Dermis microvascular lymphatic vessel endothelial cell (primary cell): ENCODE measurements at regions not wholly inside any gene's neighbourhood (a gene's known extent, or its start where the extent isn't known, plus 50 kb on each side); places are given as distances from the start of the nearest gene placed in this dataset.

Experiments used
- DNase-seq, 2 donors: peaks; one replicate each; pipeline versions ENCODE4 v3.0.0 to v3.0.0-alpha.2; 2010; ENCODE audit warnings: low read depth in 2 of 2

GRCh38 chr17:69762359-69762758, 312.7 kb upstream of the KCNJ16 start:
- no peak for DNase-seq

- no peak for DNase-seq
Observed at GRCh38 chr17:69762766-69763165, 312.3 kb upstream of the KCNJ16 start.

DNA sequence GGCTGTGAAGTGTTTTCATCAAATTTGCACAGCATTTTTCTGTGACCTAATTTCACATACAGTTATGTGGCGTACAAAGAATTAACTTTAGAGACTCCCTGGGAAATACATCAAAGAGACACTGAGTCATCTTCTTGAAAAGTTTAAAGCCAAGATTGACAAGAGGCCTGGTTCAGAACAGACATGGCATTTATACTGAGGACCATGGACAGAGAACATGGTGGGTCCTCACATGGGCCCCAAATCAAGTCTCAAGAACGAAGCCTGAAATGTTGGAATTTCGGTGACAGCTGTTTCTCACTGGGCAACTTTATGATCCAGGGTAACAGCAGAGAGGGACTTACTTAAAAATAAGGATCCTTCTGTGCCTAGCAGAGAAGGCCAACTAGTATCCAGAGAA, 311.5 kb upstream of the KCNJ16 start:
- peak in 1 of 2 donors; percentile 7 for DNase-seq

GRCh38 chr17:69764146-69764545, 310.9 kb upstream of the KCNJ16 start:
- no peak for DNase-seq

DNA sequence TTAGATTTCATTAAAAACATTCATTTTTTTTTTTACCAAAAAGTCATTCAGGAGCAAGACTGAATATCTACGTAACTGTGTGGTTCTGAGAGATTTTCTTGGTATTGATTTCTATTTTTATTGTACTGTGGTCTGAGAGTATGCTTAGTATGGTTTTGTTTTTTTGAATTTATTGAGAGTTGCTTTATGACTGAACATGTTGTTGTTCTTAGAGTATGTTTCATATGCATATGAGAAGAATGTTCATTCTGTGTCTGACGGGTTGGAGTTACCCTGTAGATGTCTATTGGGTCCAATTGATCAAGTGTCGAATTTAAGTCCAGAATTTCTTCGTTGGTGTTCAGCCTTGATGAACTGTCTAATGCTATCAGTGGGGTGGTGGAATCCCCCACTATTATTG, 306.0 kb upstream of the KCNJ16 start:
- DNase-seq = no peak

GRCh38 chr17:69773081-69773480, 301.9 kb upstream of the KCNJ16 start:
- peak; percentile 1 to 45 for DNase-seq

GRCh38 chr17:69779378-69780214, 295.4 kb upstream of the KCNJ16 start:
- no peak for DNase-seq

GRCh38 chr17:69783865-69784264, 291.2 kb upstream of the KCNJ16 start:
- DNase-seq = no peak

DNA sequence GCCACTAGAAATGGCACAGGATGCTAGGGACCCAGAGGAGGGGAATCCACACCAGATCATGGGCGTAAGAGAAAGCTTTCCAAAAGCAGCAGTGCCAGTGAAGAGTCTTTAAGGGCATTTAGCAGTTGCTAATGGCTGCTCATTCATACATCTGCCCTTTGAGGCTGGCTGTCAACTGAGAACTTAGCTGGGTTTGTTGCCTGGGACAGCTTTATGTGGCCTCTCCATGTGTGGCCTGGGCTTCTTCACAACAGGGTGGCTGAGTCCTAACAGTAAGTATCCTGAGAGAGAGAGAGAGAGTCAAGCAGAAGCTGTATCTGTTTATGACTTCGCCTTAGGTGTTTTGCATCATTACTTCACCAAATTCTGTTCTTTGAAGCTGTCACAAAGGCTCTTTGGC, 286.1 kb upstream of the KCNJ16 start:
- no peak for DNase-seq

GRCh38 chr17:69796078-69796477, 278.9 kb upstream of the KCNJ16 start:
- no peak for DNase-seq

DNA sequence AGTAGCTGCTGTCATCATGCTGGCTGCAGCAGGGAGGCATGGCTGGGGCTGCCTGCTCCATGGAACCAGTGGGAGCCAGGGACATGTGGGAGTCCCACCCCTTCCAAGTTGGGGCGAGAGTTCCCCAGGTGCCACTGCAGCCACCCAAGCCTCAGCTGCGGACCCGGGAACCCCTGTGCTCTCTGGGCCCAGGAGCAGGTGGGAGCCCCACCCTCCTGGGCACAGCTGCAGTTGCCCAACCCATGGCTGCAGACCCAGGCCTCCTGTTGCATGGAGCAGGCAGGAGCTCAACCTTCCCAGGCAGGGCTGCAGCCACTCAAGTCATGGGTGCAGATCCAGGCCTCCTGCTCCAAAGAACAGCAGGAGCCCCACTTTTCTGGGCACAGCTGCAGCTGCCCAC, 274.2 kb upstream of the KCNJ16 start:
- DNase-seq = no peak

DNA sequence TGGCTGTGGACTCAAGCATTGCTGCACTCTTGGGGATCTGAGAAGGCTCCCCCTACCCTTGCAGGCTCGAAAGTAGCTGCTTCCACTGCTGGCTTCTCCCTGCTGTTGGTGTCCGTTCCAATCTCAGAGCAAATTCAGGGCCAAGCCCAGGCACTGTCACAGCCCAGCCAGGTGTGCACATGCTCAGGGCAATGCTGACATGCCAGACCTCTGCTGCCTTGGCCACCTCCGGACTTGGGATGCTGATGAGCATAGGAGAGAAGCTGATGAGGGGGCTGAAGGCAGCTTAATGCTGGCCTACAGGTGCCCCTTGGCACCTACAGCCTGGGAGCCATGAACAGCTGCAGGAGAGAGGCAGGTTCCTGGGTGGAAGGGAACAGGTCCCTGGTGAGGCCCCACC, 273.7 kb upstream of the KCNJ16 start:
- DNase-seq = no peak

- DNase-seq = no peak
Observed at GRCh38 chr17:69802045-69802740, 272.8 kb upstream of the KCNJ16 start.

- DNase-seq = no peak
Observed at GRCh38 chr17:69809331-69809730, 265.7 kb upstream of the KCNJ16 start.

GRCh38 chr17:69810326-69810965, 264.6 kb upstream of the KCNJ16 start:
- no peak for DNase-seq

DNA sequence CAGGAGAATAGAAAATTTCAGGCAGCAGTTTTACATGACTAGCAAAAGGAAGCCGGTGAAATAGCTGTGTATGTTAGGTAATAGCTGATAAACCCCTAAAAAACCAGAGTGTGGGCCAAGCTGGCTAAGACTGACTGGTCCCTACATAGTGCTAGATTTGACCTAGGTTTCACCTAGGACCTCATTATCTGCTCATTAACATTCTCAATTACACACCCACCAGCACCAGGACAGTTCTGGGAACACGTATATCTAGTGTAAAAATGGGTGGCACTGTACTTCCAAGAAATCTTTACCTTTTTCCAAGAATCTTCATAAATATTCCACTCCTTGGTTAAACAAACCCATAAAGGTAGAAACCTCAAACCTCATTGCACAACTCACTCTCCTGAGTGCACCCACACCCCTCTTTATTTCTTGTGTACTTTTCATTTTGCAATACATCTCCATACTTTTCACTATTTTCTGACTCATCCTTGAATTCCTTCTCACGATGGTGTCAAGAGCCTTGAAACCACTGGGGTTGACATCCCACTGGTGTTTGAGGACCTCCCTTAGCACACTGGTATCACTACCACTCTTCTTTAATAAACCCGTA, 262.7 kb upstream of the KCNJ16 start:
- DNase-seq = no peak

DNA sequence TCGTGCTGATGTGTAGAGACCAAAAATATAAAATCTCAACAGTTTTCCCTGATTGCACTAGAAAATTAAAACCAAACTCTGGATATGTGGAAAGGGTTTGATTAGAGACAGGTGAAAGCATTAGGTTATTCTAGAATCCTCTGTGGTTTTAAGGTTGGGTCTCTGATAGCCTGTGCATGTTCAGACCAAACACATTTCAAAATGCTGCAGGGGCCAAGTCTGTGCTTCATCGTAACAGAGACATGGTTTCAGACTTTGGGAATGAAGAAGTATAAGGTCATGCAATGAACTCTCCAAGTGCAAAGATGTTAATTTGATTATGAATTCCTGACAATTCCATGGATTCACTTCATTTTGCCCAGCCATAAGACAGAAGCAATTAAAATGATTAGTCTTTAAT, 261.0 kb upstream of the KCNJ16 start:
- no peak for DNase-seq

GRCh38 chr17:69815406-69815805, 259.6 kb upstream of the KCNJ16 start:
- no peak for DNase-seq

DNA sequence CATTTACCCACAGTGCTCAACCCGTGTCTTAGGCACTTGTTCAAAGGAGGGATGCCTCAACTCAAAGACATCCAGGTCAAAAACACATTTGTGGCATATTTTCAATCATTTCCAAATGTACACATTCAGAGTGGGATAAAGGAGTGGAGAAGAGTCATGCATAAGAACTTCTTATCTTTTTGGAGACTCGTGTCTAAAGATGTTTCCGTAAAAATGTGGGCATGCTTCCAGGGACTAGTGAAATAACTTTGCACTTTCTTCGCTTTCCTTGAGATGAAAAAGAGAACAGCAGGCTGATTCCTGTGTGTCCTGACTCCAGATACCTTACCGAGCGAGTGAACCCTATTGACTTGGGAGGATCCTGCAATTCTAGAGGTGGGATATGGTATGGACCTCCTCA, 256.6 kb upstream of the KCNJ16 start:
- no peak for DNase-seq

GRCh38 chr17:69819316-69820087, 255.5 kb upstream of the KCNJ16 start:
- DNase-seq = no peak

DNA sequence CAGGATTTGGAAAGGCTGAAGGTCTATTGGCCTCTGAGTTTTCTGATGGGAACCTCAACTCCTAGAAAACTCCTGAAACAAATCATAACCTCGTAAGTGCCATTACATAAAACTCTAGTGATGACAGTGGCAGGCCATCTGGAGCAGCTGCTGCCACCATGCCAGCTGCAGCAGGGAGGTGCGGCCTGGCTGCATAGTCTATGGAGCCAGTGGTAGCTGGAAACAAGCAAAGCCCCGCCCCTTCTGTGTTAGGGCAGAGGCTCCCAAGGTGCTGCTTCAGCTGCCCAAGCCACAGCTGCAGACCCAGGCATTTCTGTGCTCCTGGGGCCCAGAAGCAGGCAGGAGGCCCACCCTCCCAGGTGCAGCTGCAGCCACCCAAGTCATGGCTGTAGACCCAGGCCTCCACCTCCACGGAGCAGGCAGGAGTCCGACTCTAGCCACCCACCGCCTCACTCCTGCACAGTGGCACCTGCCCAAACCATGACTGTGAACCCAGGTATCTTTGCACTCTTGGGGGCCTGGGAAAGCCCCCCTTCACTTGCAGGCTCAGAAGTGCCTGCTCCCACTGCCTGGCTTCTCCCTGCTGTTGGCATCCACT, 254.1 kb upstream of the KCNJ16 start:
- DNase-seq = no peak
